Vagina (tissue), 2 donors: ENCODE measurements at regions not wholly inside any gene's neighbourhood (a gene's known extent, or its start where the extent isn't known, plus 50 kb on each side); places are given as distances from the start of the nearest gene placed in this dataset.

Source experiments
- DNase-seq, 2 donors: peaks; one replicate each; pipeline ENCODE4 v3.0.0-alpha.2; 2017; ENCODE audit errors: extremely low spot score in 2 of 2
- H3K27ac ChIP-seq: fragments of 200-600 bp; sonication (generic); one replicate; pipeline ENCODE4 v1.5.1; 2019
- H3K27me3 ChIP-seq: fragments of 200-600 bp; sonication (generic); one replicate; pipeline ENCODE4 v1.5.1; 2019
- H3K36me3 ChIP-seq, 2 donors: fragments of 200-600 bp; sonication (generic); one replicate each; pipeline ENCODE4 v1.5.1; 2017 to 2019
- H3K4me1 ChIP-seq: fragments of 200-600 bp; sonication (generic); one replicate; pipeline ENCODE4 v1.5.1; 2019
- H3K4me3 ChIP-seq, 2 donors: fragments of 200-600 bp; sonication (generic); 1 replicate in 1 of 2; 2 replicates in 1 of 2; pipeline ENCODE4 v1.5.1; 2016 to 2019
- H3K9me3 ChIP-seq: fragments of 200-600 bp; sonication (generic); one replicate; pipeline ENCODE4 v1.5.1; 2019
- POLR2A ChIP-seq, 2 donors: fragments of 450-650 bp; IDR thresholded peaks; one replicate each; pipeline ENCODE4 v1.6.1; 2017; ENCODE audit warnings: antibody characterized with exemption in 2 of 2, mild to moderate bottlenecking in 2 of 2, moderate library complexity in 2 of 2
- POLR2AphosphoS5 ChIP-seq, 2 donors: sonication (generic); formaldehyde crosslinking; IDR thresholded peaks; one replicate each; pipeline ENCODE4 v1.9.0; 2017; ENCODE audit warnings: antibody characterized with exemption in 2 of 2, mild to moderate bottlenecking in 2 of 2, low read depth in 1 of 2; ENCODE audit not compliant: insufficient read depth in 1 of 2
- intact Hi-C: fragments of 100-400 bp; cut with DNase I; formaldehyde crosslinking; loops from one replicate; pipeline ENCODE4 v1.15.1; 2023
- TF ChIP-seq, protein P1 (sequence below), 3 experiments: fragments of 450-650 bp in 2 of 3; fragments of 200-600 bp in 1 of 3; sonication (generic) in 1 of 3; IDR thresholded peaks; one replicate each; pipeline ENCODE4 v1.5.1; 2017 to 2019; ENCODE audit warnings: antibody characterized with exemption in 3 of 3, mild to moderate bottlenecking in 2 of 3, moderate library complexity in 2 of 3

- TF ChIP-seq, protein P1, sequence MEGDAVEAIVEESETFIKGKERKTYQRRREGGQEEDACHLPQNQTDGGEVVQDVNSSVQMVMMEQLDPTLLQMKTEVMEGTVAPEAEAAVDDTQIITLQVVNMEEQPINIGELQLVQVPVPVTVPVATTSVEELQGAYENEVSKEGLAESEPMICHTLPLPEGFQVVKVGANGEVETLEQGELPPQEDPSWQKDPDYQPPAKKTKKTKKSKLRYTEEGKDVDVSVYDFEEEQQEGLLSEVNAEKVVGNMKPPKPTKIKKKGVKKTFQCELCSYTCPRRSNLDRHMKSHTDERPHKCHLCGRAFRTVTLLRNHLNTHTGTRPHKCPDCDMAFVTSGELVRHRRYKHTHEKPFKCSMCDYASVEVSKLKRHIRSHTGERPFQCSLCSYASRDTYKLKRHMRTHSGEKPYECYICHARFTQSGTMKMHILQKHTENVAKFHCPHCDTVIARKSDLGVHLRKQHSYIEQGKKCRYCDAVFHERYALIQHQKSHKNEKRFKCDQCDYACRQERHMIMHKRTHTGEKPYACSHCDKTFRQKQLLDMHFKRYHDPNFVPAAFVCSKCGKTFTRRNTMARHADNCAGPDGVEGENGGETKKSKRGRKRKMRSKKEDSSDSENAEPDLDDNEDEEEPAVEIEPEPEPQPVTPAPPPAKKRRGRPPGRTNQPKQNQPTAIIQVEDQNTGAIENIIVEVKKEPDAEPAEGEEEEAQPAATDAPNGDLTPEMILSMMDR (IDR thresholded peaks at IDR 0.05): no peak
- TF ChIP-seq POLR2A (IDR thresholded peaks at IDR 0.05): no peak
- TF ChIP-seq POLR2AphosphoS5 (IDR thresholded peaks at IDR 0.05; ENCODE audit: insufficient read depth in 1 of 2, low read depth in 1 of 2): no peak
- H3K9me3 ChIP-seq: no peaks in the 10 kb centered on the region
- no peak overlapping the region for H3K4me3 ChIP-seq
- no peaks in the 10 kb centered on the region for H3K4me1 ChIP-seq
- DNase-seq: no peak
- intact Hi-C loops: no loop called here
- H3K36me3 ChIP-seq: no peaks in the 10 kb centered on the region
- H3K27ac ChIP-seq: no peak overlapping the region
- H3K27me3 ChIP-seq: no peaks in the 10 kb centered on the region
These were observed 539.4 kb downstream of the RIT2 start for GRCh38 chr18:42576124-42576523.

- no peak for DNase-seq
- Histone ChIP-seq H3K36me3 (no peaks in the 10 kb centered on the region), H3K4me3 (no peak overlapping the region), H3K4me1 (no peaks in the 10 kb centered on the region), H3K27me3 (no peaks in the 10 kb centered on the region), H3K9me3 (no peaks in the 10 kb centered on the region), H3K27ac (no peak overlapping the region)
- intact Hi-C loops: no loop called here
- TF ChIP-seq POLR2A (IDR thresholded peaks at IDR 0.05): no peak
- TF ChIP-seq, protein P1 (IDR thresholded peaks at IDR 0.05): no peak
- no peak for TF ChIP-seq POLR2AphosphoS5 (IDR thresholded peaks at IDR 0.05; ENCODE audit: insufficient read depth in 1 of 2, low read depth in 1 of 2)
These were observed 536.7 kb downstream of the RIT2 start for GRCh38 chr18:42578792-42579191.

GRCh38 chr18:42582266-42582665 is 533.2 kb downstream of the RIT2 start:
- intact Hi-C loops: no loop called here
- no peak for DNase-seq
- TF ChIP-seq, protein P1 (IDR thresholded peaks at IDR 0.05): no peak
- TF ChIP-seq POLR2A (IDR thresholded peaks at IDR 0.05) (no peak), POLR2AphosphoS5 (IDR thresholded peaks at IDR 0.05; ENCODE audit: insufficient read depth in 1 of 2, low read depth in 1 of 2) (no peak)
- Histone ChIP-seq H3K36me3 (no peaks in the 10 kb centered on the region), H3K4me3 (no peak overlapping the region), H3K27me3 (no peaks in the 10 kb centered on the region), H3K4me1 (no peaks in the 10 kb centered on the region), H3K9me3 (no peaks in the 10 kb centered on the region), H3K27ac (no peak overlapping the region)

- no peak overlapping the region for H3K4me3 ChIP-seq
- H3K9me3 ChIP-seq: no peaks in the 10 kb centered on the region
- TF ChIP-seq, protein P1 (IDR thresholded peaks at IDR 0.05): no peak
- TF ChIP-seq POLR2AphosphoS5 (IDR thresholded peaks at IDR 0.05; ENCODE audit: insufficient read depth in 1 of 2, low read depth in 1 of 2) (no peak), POLR2A (IDR thresholded peaks at IDR 0.05) (no peak)
- intact Hi-C loops: no loop called here
- H3K27me3 ChIP-seq: no peaks in the 10 kb centered on the region
- DNase-seq: no peak
- H3K27ac ChIP-seq: no peak overlapping the region
- H3K36me3 ChIP-seq: no peaks in the 10 kb centered on the region
- no peaks in the 10 kb centered on the region for H3K4me1 ChIP-seq
These were observed 532.2 kb downstream of the RIT2 start for GRCh38 chr18:42583283-42583731.

GRCh38 chr18:42586601-42587000 is 528.9 kb downstream of the RIT2 start:
- H3K4me3 ChIP-seq: no peak overlapping the region
- TF ChIP-seq, protein P1 (IDR thresholded peaks at IDR 0.05): no peak
- TF ChIP-seq POLR2AphosphoS5 (IDR thresholded peaks at IDR 0.05; ENCODE audit: insufficient read depth in 1 of 2, low read depth in 1 of 2) (no peak), POLR2A (IDR thresholded peaks at IDR 0.05) (no peak)
- no peak overlapping the region for H3K27ac ChIP-seq
- no peaks in the 10 kb centered on the region for H3K36me3 ChIP-seq
- DNase-seq: no peak
- intact Hi-C loops: no loop called here
- H3K27me3 ChIP-seq: no peaks in the 10 kb centered on the region
- no peaks in the 10 kb centered on the region for H3K4me1 ChIP-seq
- H3K9me3 ChIP-seq: no peaks in the 10 kb centered on the region
